Activated T-helper 17 cell treated with anti-CD3 and anti-CD28 coated beads, Interleukin-2, amount 50 U/mL, for 72 hours (primary cell): ENCODE measurements at regions not wholly inside any gene's neighbourhood (a gene's known extent, or its start where the extent isn't known, plus 50 kb on each side); places are given as distances from the start of the nearest gene placed in this dataset.

Source experiments
- ATAC-seq: fragments of 150-1000 bp; cut with Tn5 transposase; replicated peaks from 2 replicates; pipeline ENCODE4 v1.10.0; 2021; ENCODE audit warnings: mild to moderate bottlenecking, moderate library complexity
- H3K27ac Mint-ChIP-seq: one replicate; pipeline ENCODE4 v1.8.0; 2022; ENCODE audit warnings: mixed read lengths
- H3K27me3 Mint-ChIP-seq: one replicate; pipeline ENCODE4 v1.8.0; 2022; ENCODE audit warnings: mixed read lengths
- H3K36me3 Mint-ChIP-seq: one replicate; pipeline ENCODE4 v1.8.0; 2022; ENCODE audit warnings: low read depth, mild to moderate bottlenecking, mixed read lengths
- H3K4me1 Mint-ChIP-seq: one replicate; pipeline ENCODE4 v1.8.0; 2022; ENCODE audit warnings: mixed read lengths
- H3K4me3 Mint-ChIP-seq: one replicate; pipeline ENCODE4 v1.8.0; 2022; ENCODE audit warnings: mild to moderate bottlenecking, mixed read lengths
- H3K9me3 Mint-ChIP-seq: one replicate; pipeline ENCODE4 v1.8.0; 2022; ENCODE audit warnings: mixed read lengths

- no peaks in the 10 kb centered on the region for H3K36me3 Mint-ChIP-seq
- no peaks in the 10 kb centered on the region for H3K4me1 Mint-ChIP-seq
- no peak for ATAC-seq
- peaks cover 8% of the 10 kb centered on the region for H3K9me3 Mint-ChIP-seq
- no peak overlapping the region for H3K27ac Mint-ChIP-seq
- no peaks in the 10 kb centered on the region for H3K27me3 Mint-ChIP-seq
- H3K4me3 Mint-ChIP-seq: no peak overlapping the region
Measured at GRCh38 chr13:105994340-105994739, 541.1 kb downstream of the EFNB2 start.

- Mint-ChIP-seq H3K36me3 (no peaks in the 10 kb centered on the region), H3K9me3 (peaks cover 3% of the 10 kb centered on the region), H3K4me1 (no peaks in the 10 kb centered on the region), H3K4me3 (no peak overlapping the region), H3K27ac (no peak overlapping the region), H3K27me3 (no peaks in the 10 kb centered on the region)
- no peak for ATAC-seq
Measured at GRCh38 chr13:105991622-105992277, 543.7 kb downstream of the EFNB2 start.

GRCh38 chr13:105991131-105991530, 544.3 kb downstream of the EFNB2 start:
- Mint-ChIP-seq H3K4me1 (no peaks in the 10 kb centered on the region), H3K4me3 (no peak overlapping the region), H3K9me3 (peaks cover 3% of the 10 kb centered on the region), H3K27me3 (no peaks in the 10 kb centered on the region), H3K27ac (no peak overlapping the region), H3K36me3 (no peaks in the 10 kb centered on the region)
- ATAC-seq: no peak

- H3K4me1 Mint-ChIP-seq: no peaks in the 10 kb centered on the region
- H3K36me3 Mint-ChIP-seq: no peaks in the 10 kb centered on the region
- no peak overlapping the region for H3K27ac Mint-ChIP-seq
- no peak for ATAC-seq
- H3K27me3 Mint-ChIP-seq: no peaks in the 10 kb centered on the region
- peaks cover 3% of the 10 kb centered on the region for H3K9me3 Mint-ChIP-seq
- no peak overlapping the region for H3K4me3 Mint-ChIP-seq
Measured at GRCh38 chr13:105990256-105990958, 545.1 kb downstream of the EFNB2 start.

DNA sequence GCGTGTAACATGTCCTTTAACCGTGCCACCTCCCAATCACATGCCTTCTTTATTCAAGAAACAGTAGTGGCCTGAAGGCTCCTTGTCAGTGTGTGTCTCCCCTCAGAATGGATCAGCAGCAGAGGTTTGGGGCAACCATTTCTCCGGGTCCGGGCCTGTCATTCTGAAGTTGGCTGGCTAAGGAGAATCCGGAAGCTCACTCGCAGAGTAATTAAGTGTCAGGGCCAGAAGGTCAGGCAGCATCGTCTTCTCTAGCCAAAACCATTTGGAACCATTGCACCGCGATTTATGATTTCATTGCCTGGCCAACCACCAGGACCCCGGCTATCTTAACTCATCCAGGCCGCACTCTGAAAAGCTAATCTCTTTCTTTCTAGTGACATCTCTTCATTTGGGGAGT, 550.8 kb downstream of the EFNB2 start:
- Mint-ChIP-seq H3K4me3 (no peak overlapping the region), H3K4me1 (no peaks in the 10 kb centered on the region), H3K27ac (no peak overlapping the region), H3K27me3 (no peaks in the 10 kb centered on the region), H3K36me3 (no peaks in the 10 kb centered on the region), H3K9me3 (no peaks in the 10 kb centered on the region)
- no peak for ATAC-seq

DNA sequence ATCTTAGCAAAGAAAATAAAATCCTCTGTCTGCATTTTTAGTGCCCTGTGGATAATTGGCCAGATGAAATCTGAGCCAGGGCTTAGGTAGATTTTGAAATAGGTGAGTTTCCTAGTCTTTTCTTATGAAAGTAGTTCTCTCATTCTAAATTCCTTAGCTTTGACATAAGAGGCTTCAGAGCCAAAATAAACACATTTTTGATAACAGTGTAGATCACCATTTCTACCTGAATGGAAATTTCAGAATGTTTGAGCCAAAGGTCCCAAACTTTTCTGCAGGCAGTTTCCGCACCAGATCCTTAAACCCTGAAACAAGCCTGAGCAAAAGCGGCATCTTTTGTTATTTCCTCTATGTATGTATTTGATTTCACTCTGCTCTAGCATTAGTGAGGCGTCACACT, 551.2 kb downstream of the EFNB2 start:
- no peak for ATAC-seq
- H3K4me3 Mint-ChIP-seq: no peak overlapping the region
- no peak overlapping the region for H3K27ac Mint-ChIP-seq
- no peaks in the 10 kb centered on the region for H3K4me1 Mint-ChIP-seq
- no peaks in the 10 kb centered on the region for H3K36me3 Mint-ChIP-seq
- no peaks in the 10 kb centered on the region for H3K27me3 Mint-ChIP-seq
- H3K9me3 Mint-ChIP-seq: no peaks in the 10 kb centered on the region

GRCh38 chr13:105982219-105982930, 553.1 kb downstream of the EFNB2 start:
- Mint-ChIP-seq H3K27me3 (no peaks in the 10 kb centered on the region), H3K9me3 (no peaks in the 10 kb centered on the region), H3K36me3 (no peaks in the 10 kb centered on the region), H3K27ac (no peak overlapping the region), H3K4me3 (no peak overlapping the region), H3K4me1 (no peaks in the 10 kb centered on the region)
- no peak for ATAC-seq

- Mint-ChIP-seq H3K4me1 (no peaks in the 10 kb centered on the region), H3K9me3 (no peaks in the 10 kb centered on the region), H3K27ac (no peak overlapping the region), H3K4me3 (no peak overlapping the region), H3K36me3 (no peaks in the 10 kb centered on the region), H3K27me3 (no peaks in the 10 kb centered on the region)
- no peak for ATAC-seq
Measured at GRCh38 chr13:105979131-105980011, 556.1 kb downstream of the EFNB2 start.

GRCh38 chr13:105974380-105974779, 561.1 kb downstream of the EFNB2 start:
- Mint-ChIP-seq H3K9me3 (no peaks in the 10 kb centered on the region), H3K36me3 (no peaks in the 10 kb centered on the region), H3K27me3 (no peaks in the 10 kb centered on the region), H3K4me1 (no peaks in the 10 kb centered on the region), H3K27ac (no peak overlapping the region), H3K4me3 (no peak overlapping the region)
- ATAC-seq: no peak

DNA sequence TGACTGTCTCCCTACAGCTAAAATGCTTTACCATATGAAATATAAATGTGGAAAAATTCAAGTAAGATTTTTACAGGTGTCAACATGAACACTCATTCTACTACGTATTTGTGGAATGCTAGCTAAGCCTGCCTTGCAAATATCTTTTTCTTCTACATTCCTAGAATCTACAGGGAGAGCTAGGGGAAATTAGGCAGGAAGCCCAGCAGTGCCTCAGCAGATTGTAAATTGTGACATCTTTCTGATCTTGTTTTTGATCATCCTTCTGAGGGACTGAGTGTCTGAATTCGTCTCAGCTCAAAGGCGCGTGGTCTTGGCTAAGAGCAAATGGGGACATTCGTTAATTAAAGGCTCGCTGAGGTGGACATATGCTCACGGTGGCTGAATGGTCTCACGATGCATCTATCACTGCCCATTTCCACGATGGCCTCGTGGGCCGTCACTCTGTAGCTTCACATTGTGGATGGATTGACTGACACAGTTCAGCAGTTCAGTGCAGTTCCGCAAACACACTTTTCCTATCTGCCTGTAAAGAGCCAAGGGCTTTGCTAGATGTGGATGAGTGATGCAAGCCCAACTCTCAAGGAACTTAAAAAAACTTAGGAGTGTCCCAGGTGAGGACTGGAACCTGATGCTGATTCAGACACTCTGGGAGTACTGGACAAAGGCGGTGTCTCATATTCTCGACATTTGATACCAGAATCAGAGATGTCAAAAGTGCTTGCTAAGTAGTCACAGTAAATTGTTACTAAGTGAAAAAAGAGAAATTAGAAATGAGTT, 562.5 kb downstream of the EFNB2 start:
- peaks cover 4% of the 10 kb centered on the region for H3K27me3 Mint-ChIP-seq
- H3K27ac Mint-ChIP-seq: no peak overlapping the region
- H3K4me3 Mint-ChIP-seq: no peak overlapping the region
- H3K9me3 Mint-ChIP-seq: no peaks in the 10 kb centered on the region
- no peaks in the 10 kb centered on the region for H3K4me1 Mint-ChIP-seq
- H3K36me3 Mint-ChIP-seq: no peaks in the 10 kb centered on the region
- no peak for ATAC-seq

GRCh38 chr13:105972306-105972721, 563.1 kb downstream of the EFNB2 start:
- H3K27ac Mint-ChIP-seq: no peak overlapping the region
- ATAC-seq: no peak
- H3K36me3 Mint-ChIP-seq: no peaks in the 10 kb centered on the region
- H3K4me3 Mint-ChIP-seq: no peak overlapping the region
- peaks cover 4% of the 10 kb centered on the region for H3K27me3 Mint-ChIP-seq
- H3K4me1 Mint-ChIP-seq: no peaks in the 10 kb centered on the region
- no peaks in the 10 kb centered on the region for H3K9me3 Mint-ChIP-seq

- Mint-ChIP-seq H3K4me3 (no peak overlapping the region), H3K4me1 (no peaks in the 10 kb centered on the region), H3K27me3 (peaks cover 4% of the 10 kb centered on the region), H3K36me3 (no peaks in the 10 kb centered on the region), H3K27ac (no peak overlapping the region), H3K9me3 (no peaks in the 10 kb centered on the region)
- ATAC-seq: no peak
Measured at GRCh38 chr13:105971738-105972137, 563.7 kb downstream of the EFNB2 start.

GRCh38 chr13:105971312-105971711, 564.1 kb downstream of the EFNB2 start:
- Mint-ChIP-seq H3K36me3 (no peaks in the 10 kb centered on the region), H3K4me3 (no peak overlapping the region), H3K4me1 (no peaks in the 10 kb centered on the region), H3K27me3 (peaks cover 4% of the 10 kb centered on the region), H3K27ac (no peak overlapping the region), H3K9me3 (no peaks in the 10 kb centered on the region)
- no peak for ATAC-seq

DNA sequence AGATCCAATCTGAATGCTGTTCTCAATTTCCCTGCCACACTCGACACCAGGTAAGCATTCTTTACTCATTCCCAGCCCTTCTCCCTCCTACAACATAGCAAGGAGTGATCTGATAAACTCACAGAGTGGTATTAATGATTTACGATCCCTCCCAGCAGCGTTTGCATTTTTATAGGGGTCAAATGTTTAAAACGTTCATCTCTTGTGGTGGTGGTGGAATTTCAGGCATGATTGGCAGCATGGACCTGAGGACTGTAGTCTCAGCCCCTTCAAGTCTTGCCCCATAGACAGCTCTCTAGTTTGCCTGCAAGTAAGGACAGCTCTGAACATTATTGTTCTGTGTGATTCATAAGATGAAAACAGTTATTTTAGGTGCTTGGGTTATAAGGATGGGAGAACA, 565.7 kb downstream of the EFNB2 start:
- no peak overlapping the region for H3K27ac Mint-ChIP-seq
- H3K36me3 Mint-ChIP-seq: no peaks in the 10 kb centered on the region
- no peak overlapping the region for H3K4me3 Mint-ChIP-seq
- peaks cover 6% of the 10 kb centered on the region for H3K27me3 Mint-ChIP-seq
- H3K9me3 Mint-ChIP-seq: no peaks in the 10 kb centered on the region
- no peaks in the 10 kb centered on the region for H3K4me1 Mint-ChIP-seq
- no peak for ATAC-seq
